HG02885 (cell line): ENCODE measurements at regions not wholly inside any gene's neighbourhood (a gene's known extent, or its start where the extent isn't known, plus 50 kb on each side); places are given as distances from the start of the nearest gene placed in this dataset.
A peak's percentile ranks its signal among the peaks of the same experiment; 100 is the strongest.

Experiments used
- ATAC-seq: cut with Tn5 transposase; IDR thresholded peaks from one replicate; pipeline ENCODE4 v1.9.1; 2021; ENCODE audit warnings: mild to moderate bottlenecking; ENCODE audit not compliant: unreplicated experiment, poor library complexity

- no peak for ATAC-seq
Observed at GRCh38 chr7:124692425-124692824, 73.2 kb downstream of the GPR37 start.

- ATAC-seq, result no peak
Observed at GRCh38 chr7:124690840-124691239, 74.8 kb downstream of the GPR37 start.

DNA sequence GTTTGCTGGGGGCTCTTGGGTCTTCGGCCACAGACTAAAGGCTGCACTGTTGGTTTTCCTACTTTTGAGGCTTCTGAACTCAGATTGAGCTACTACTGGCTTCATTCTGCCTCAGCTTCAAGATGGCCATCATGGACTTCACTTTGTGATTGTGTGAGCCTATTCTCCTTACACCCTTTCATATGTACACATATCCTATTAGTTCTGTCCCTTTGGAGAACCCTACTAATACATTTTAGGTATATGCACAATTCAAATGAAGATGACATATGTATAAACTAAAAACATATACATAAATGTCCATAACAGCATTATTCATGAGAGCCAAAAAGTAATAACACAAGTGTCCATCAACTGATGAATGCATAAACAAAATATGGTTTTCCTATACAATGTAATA, 75.7 kb downstream of the GPR37 start:
- no peak for ATAC-seq

DNA sequence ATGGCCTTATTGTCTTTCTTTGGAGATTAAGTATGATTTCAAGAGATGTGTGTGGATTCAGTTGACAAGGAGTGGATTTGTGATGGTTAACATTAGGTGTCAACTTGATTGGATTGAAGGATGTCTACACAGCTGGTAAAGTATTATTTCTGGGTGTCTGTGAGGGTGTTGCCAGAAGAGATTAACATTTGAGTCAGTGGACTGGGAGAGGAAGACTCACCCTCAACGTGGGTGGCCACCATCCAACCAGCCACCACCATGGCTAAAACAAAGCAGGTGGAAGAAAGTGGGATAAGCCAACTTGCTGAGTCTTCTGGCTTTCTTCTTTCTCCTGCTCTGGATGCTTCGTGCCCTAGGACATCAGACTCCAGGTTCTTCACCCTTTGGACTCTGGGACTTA, 76.1 kb downstream of the GPR37 start:
- no peak for ATAC-seq

DNA sequence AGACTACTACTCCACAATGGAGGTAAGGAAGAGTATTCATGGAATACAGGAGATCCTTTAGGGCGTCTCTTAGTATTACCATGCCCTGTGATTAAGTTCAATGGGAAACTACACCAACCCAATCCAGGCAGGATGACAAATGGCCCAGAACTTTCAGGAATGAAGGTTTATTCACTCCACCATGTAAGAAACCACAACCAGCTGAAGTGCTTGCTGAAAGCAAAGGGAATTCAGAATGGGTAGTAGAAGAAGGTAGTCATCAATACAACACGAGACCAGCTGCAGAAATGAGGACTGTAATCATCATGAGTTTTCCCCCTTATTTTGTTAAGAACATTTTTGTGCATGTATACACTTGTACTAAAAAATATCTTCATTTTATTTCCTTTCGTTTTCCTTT, 76.6 kb downstream of the GPR37 start:
- ATAC-seq, result no peak

DNA sequence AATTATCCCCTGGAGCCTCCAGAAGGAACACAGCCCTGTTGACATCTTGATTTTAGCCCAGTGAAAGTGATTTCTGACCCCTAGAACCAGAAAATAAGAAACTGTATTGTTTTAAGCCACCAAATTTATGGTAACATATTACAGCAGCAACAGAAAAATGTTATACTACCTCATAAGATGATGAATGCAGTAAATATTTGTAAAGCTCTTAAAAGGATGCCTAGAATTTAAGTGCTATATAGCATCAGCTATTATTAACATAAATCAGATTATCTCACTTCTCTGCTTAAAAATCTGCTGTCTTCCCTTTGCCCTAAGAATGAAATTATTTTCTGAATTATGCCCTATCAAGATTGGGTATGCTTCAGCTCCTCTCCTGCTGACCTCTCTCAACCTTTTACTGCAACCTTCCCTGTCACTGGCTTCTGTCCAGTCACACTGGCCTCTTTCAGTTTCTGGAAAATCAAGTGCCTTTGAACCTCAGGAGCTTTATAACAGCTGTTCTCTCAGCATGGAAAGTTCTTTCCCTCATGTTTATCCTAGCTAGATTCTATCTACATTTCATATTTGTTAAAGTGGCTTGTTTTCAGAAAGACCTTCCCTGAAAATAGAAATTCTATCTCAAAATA, 78.9 kb downstream of the GPR37 start:
- ATAC-seq, result no peak

DNA sequence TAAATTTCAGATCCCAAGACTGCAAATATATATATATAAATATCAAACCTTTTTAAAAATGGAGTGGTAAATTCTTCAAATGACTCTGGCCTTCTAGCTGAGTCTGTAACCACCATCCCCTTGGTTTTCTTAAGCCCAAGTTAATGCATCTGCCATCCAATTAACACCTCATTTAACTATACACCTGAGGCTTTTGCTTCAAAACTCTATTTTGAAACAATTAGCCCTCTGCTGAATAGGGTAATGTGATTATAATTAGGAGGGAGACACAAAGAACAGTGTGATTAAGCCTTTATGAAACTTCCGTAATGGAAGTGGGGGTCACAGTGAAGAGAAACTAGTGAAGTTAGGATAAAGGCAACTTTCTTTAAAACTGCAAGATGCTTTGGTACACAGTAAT, 83.6 kb downstream of the GPR37 start:
- ATAC-seq, result no peak

DNA sequence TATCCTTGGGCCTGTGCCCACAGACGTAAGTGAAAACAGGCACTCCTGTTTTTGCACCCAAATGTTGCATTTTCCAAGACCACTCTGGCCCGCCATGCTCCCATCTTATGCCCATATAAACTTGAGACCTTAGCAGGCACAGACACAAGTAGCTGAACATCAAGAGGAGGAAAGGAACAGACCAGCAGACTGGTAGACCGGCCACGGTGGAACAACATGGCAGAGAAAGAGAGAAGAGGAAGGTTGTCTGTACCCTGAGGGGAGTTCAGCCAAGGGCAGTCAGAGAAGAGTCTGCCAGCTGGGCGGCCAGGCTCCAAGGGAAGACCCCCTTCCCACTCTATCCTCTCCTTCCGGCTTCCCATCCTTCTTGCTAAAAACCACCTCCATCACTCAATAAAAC, 85.3 kb downstream of the GPR37 start:
- no peak for ATAC-seq

- ATAC-seq, result no peak
Observed at GRCh38 chr7:124679586-124680225, 85.9 kb downstream of the GPR37 start.

DNA sequence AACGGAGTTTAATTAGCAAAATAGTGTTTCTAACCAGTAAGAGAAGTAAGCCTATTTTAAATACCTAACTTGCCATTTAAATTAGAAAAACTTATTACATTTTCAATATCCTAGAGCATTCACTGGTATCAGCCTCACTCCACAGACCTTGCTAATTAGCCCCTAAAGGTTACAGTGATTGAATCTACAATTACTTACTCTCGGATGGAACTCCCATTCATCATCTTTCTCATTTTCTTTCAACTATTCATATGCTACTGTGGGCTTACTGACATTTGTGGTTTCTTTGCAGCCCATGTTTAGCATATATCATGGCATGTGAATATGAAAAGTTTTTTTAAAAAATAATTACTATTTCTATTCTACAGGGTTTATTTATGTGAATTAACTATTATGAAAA, 86.4 kb downstream of the GPR37 start:
- no peak for ATAC-seq

GRCh38 chr7:124674451-124674850, 91.1 kb downstream of the GPR37 start:
- no peak for ATAC-seq

- ATAC-seq, result no peak
Observed at GRCh38 chr7:124672011-124672410, 93.6 kb downstream of the GPR37 start.

DNA sequence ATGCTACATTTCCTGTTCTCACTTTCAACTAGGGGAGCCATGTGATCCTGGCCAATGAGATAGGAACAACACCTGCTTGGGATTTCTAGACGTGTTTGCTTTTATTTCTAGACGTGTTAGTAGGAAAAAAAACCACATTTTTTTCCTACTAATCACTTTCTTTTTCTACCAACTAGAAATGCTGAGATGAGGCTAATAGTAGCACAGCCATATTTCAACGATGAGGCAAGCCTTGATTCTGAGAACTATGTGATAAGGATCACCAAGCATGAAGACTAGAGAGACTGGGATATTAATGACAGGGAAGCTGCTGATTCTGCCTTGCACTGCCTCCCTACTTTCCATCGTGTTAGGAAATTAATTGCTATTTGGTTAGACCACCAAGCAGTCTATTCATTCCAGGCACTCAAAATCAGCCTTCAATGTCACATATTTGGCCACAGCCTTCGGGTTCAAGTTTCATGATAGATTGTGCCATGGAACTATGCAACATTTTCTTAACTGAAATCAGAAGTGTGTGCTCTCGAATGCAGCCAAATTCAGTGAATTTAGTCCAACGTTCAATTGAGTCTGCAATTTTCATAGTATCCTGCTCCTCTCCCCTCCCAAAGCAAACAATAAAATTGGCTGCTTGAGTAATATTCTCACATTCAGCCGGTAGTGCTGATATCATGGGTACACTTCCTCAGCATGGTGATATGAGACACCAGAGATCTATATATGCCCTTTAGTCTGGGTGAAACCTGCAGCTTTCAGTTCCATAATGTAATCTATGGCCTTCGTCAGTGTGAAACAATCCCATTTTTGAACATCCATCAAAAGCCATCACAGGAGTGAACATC, 98.1 kb downstream of the GPR37 start:
- no peak for ATAC-seq

GRCh38 chr7:124662937-124663336, 102.7 kb downstream of the GPR37 start:
- ATAC-seq, result no peak

- no peak for ATAC-seq
Observed at GRCh38 chr7:124662372-124662771, 103.2 kb downstream of the GPR37 start.

- ATAC-seq, result no peak
Observed at GRCh38 chr7:124655990-124656389, 109.6 kb downstream of the GPR37 start.

- no peak for ATAC-seq
Observed at GRCh38 chr7:124652237-124652636, 113.4 kb downstream of the GPR37 start.

DNA sequence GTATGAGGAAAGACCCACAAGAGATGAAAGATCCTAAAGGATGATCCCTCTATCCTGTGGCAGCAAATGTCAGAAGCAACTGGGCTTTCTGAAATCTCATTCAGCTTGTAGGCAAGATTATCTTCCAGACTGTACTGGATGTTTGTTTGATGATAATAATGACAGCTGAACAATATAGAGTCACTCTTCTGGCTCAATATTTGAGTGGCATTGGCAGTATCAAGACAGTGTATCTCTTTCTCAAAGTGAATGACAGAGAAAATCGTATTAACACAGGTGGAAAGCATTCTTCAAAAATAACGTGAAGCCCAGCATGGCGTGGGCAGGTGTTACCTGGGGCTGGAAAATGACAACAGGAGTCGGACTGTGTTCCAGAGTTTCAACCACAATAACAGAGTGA, 114.5 kb downstream of the GPR37 start:
- no peak for ATAC-seq

GRCh38 chr7:124649397-124650014, 116.1 kb downstream of the GPR37 start:
- peak; percentile 46 for ATAC-seq

DNA sequence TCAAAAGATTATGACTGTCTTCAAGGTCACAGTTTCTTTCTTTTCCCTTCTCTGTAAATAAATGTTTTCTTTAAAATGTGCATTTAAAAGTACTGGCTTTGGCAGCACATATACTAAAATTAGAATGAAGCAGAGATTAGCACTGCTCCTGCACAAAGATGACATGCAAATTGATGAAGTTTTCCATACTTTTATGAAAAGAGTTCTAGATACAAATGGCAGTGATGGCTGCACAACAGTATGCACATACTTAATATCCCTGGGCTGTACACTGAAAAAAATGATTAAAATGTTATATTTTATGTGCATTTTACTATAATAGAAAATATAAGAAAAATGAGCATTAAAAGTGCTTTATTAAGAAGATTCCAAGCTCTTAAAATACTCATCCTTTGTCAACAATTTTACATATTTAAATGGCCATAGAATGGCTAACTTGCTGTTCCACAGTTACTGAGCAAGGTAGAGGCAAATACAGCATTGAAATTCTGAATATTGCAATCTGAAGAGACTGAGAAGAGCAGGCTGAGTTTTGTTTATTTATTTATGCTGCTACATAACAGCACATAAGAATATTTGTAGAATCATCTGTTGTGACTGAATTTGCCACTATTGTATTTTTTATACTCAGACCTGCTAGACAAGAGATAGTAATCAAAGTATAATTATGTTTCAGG, 117.8 kb downstream of the GPR37 start:
- no peak for ATAC-seq

DNA sequence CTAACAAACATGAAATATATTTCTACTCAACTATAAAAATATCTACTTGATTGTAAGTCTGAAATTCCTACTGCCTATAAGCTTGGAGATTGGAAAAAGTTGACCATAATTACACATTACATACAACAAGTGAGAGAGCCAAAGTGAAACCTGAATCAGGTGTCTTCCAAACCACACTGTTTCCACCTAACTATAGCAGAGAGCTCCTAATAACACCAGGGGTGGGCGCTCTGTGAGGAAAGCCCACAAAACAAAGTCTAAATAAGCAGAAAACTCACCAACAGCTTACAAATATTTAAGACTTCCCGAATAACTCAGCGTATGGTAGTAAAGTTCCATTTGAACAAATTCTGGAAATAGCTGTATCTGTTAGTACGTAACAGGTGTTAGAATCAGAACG, 119.9 kb downstream of the GPR37 start:
- ATAC-seq, result no peak
